ENCODE measurements at regions not wholly inside any gene's neighbourhood (a gene's known extent, or its start where the extent isn't known, plus 50 kb on each side); places are given as distances from the start of the nearest gene placed in this dataset.

DNA sequence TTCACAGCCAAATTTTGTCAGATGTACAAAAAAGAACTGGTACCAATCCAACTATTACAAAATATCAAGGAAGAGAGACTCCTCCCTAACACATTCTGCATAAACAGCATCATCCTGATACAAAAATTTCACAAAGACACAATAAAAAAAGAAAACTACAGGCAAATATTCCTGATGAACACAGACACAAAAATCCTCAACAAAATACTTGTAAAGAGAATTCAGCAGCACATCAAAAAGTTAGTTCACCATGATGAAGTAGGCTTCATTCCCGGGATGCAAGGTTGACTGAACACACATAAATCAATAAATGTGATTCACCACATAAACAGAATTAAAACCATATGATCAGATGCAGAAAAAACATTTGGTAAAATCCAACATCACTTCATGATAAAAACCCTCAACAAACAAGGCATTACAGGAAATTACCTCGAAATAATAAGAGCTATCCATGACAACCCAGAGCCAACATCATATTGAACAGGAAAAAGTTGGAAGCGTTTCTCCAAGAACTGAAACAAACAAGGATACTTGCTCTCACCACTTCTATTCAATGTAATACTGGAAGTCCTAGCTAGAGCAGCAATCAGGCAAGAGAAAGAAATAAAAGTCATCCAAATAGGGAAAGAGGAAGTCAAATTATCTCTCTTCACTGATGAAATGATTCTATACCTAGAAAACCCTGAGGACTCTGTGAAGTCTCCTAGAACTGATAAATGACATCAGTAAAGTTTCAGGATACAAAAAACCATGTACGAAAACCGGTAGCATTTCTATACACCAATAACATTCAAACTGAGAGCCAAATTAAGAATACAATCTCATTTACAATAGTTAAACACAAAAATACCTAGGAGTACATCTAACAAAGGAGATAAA, 223.1 kb downstream of the REEP3 start:
- DNase-seq (ENCODE audit: low read depth in 2 of 2), result peak; percentile 90 to 93

GRCh38 chr10:63749915-63750314, 228.7 kb downstream of the REEP3 start:
- no peak for DNase-seq (ENCODE audit: low read depth in 2 of 2)

DNA sequence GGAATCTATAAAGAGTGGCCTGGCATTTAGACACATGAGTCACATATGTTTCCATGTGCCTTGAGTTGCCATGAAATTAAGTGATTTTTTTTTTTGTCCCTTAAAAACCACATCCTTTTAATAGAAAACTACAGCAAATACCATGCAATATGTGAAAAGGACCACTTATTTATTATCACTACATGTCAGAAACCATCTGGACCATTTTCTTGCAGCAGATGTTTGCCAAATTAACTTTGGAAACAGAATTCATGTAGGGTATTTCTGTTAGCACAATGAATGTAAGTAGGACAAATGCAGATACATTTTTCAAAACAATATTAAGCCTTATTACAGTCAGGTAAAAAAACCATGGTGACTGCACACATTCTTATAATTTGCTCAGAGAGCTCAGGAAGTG, 230.6 kb downstream of the REEP3 start:
- DNase-seq (ENCODE audit: low read depth in 2 of 2), result no peak

DNA sequence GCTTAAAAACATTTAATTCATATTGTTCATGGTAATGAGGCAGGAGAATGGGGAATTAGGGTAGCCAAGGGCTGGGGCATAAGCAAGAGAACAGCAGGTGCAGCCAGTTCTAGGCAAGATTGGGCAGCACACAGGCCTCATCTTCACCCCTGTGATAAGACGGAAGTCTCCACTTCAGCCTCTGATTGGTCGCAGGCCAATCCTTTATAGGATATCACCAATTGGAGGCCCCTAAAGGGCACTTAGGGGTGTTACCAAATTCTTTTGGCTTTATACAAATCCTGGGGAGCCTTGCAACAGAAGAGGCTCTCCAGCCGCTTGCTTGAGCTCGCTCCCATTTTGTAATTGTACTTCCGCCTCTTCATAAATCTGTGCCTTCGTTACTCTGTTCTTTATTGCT, 231.1 kb downstream of the REEP3 start:
- no peak for DNase-seq (ENCODE audit: low read depth in 2 of 2)

DNA sequence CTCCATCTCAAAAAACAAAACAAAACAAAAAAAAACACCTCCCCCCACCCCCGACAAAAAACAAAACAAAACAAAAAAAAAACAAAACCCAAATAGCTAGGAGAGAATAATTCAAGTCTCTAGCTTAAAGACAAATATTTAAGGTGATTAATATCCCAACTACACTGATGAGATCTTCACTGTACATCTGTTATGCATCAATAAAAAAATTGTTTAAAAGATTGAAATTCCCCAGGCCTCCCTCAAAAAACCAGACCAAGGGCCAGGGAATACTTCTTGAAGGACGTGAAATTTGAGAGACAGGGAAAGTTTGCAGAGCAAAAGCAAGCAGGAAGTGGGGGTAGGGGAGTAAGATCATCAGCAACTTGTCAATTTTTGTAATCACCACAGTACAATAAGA, 232.6 kb downstream of the REEP3 start:
- DNase-seq (ENCODE audit: low read depth in 2 of 2), result peak; percentile 36 to 41

DNA sequence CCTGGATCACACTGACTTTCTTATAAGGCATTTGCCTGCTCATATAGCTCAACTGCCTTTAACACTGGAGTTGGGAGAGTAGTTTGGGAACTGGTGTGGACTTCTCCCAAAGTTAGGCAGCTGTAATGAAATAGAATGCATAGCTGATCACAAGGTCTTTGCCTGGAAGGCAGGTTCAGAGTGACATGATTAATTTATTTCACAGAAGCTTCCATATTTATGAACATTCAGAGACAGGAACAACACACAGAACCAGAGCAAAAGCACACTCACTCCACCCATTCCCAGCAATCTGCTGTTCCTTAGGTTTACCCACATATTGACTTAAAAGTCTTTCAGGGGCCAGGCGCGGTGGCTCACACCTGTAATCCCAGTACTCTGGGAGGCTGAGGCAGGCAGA, 234.2 kb downstream of the REEP3 start:
- DNase-seq (ENCODE audit: low read depth in 2 of 2), result no peak

DNA sequence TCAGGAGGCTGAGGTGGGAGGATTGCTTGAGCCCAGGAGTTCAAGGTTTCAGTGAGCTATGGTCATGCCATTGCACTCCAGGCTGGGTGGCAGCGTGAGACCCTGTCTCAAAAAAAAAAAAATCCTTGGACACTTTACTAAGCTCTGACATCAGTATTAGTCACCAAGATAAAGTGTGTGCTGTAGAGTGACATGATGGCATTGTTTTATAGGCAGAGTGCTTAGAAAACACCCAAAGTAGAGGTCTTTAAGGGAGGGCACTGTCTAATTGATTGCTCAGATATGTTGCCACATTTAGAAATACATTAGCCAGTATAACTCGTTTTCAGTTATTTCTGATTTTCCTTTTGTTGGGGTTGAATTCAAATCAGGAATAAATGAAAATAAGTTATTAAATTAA, 235.9 kb downstream of the REEP3 start:
- no peak for DNase-seq (ENCODE audit: low read depth in 2 of 2)

- DNase-seq (ENCODE audit: low read depth in 2 of 2), result peak; percentile 27
Measured at GRCh38 chr10:63758080-63758479, 236.9 kb downstream of the REEP3 start.

DNA sequence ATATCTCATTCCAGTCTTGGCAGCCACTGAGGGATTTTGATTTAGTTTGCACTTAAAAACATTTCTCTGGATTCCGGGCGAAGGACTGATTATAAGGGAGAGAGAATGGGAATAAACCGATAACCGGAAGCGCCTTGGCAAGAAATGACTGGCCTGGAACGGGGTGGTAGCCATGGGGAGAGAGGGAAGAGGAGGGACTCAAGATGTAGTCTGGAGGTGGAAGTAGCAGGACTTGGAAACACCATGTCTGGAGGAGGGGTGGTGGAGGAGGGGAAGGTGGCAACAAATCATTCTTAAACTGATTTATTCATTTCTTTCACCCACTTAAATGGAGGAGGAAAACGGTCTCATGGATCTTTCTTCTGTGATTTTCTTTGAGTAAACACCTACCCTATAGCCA, 238.1 kb downstream of the REEP3 start:
- DNase-seq (ENCODE audit: low read depth in 2 of 2), result no peak

- DNase-seq (ENCODE audit: low read depth in 2 of 2), result peak; percentile 63 to 70
Measured at GRCh38 chr10:63760034-63760707, 239.0 kb downstream of the REEP3 start.

- no peak for DNase-seq (ENCODE audit: low read depth in 2 of 2)
Measured at GRCh38 chr10:63760708-63761047, 239.5 kb downstream of the REEP3 start.

GRCh38 chr10:63761243-63761642, 240.0 kb downstream of the REEP3 start:
- no peak for DNase-seq (ENCODE audit: low read depth in 2 of 2)

DNA sequence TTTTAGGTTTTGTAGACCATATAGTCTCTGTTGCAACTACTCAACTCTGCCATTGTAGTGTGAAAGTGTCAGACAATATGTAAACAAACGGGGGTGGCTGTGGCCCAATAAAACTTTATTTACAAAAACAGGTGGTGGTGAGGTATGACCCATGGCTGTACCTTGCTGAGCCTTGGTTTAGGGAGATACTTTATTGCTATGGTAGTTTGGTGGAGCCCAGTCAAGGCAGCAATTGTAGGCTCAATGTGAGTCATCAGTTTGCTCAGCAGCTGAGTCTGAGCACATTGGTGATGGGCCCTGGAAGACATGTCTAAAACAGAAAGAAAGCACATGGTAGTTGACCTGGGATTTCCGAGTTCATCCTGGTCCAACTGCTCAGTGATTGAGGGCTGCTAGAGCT, 242.5 kb downstream of the REEP3 start:
- no peak for DNase-seq (ENCODE audit: low read depth in 2 of 2)

DNA sequence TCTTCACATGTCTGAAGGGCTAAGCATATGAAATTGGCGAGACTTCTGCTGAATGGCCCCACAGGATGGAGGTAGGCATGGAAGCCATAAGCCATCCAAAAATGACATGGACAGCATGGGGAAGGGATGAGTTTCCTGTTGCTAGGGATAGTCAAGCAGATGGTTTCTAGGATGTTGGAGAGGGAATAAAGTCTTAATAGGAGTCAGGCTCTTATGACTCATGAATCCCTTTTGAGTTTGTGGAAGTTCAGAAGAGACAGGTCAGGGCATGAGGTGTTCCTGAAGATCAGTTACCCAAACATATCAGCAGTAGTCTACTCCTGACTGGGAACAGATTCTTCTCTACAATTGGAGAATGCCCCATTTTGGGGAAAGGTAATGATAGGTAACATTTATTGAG, 243.9 kb downstream of the REEP3 start:
- no peak for DNase-seq (ENCODE audit: low read depth in 2 of 2)

GRCh38 chr10:63766745-63767137, 245.5 kb downstream of the REEP3 start:
- peak; percentile 34 to 41 for DNase-seq (ENCODE audit: low read depth in 2 of 2)

DNA sequence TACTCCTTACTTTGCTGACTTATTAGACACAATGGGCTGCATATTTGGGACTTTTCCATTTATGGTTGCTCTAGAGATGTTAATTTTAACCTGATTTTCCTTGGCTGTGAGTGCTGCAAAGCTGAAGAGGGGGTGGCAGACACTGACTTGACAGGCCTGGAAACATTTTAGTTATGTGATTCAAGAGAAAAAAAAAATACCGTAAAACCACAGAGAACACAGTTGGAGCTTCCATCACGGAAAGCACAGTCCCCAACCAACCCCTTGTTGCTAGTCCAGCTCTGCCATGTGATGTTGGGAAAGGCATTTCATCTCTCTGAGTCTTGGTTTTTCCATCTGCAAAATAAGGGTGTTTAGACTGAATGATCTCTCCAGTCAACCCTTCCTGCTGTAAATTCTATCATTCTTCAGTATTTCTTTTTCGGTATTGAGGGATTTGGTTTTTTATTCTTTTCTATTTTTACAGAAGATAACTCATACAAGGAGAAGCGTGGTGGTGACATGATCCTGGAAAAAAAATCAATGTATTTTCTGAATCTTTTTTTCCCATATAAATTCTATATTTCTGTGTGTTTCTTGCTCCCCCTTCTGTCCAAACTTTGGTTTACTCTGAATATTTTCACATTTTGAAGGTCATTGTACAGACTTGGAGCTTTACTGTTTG, 246.1 kb downstream of the REEP3 start:
- DNase-seq (ENCODE audit: low read depth in 2 of 2), result peak; percentile 69 to 72

DNA sequence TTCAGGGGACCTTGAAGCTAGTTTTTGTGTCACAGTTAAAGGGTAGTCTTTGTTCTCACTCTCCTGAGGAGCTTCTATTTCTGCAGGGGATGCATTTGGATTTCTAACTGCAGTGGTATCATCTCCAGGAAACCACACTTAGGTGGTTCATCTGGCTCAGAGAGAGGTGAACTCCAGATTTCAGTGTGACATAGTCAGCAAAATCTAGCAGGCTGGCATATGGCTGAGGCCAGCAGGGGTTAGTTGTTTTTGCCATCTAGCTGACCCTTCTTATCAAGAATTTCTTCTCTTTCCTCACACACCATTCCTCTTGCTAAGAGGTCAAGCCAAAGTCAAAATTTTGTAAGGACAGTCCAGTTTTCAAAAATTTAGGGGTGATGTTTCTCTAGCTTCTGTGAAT, 248.2 kb downstream of the REEP3 start:
- no peak for DNase-seq (ENCODE audit: low read depth in 2 of 2)

DNA sequence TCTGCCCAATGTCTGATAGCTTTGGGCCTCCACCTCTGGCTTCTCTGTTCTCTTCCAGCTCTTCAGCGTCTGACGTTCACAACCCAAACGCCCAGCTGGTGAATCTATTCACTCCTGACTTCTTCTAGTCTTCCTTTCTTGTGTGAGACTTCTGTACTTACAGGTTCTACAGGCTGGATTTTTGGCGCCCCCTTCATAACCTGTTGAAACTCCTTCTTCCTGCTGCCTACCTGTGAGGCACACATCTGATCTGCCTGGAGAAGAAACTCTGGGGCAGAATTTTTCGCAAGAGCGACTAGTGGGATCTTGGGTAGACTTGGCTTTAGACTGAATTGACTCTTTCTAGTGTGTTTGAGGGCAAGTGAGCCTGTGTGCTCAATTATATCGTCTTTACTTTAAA, 249.3 kb downstream of the REEP3 start:
- DNase-seq (ENCODE audit: low read depth in 2 of 2), result no peak

GRCh38 chr10:63772491-63772890, 251.3 kb downstream of the REEP3 start:
- no peak for DNase-seq (ENCODE audit: low read depth in 2 of 2)

- no peak for DNase-seq (ENCODE audit: low read depth in 2 of 2)
Measured at GRCh38 chr10:63773106-63773505, 251.9 kb downstream of the REEP3 start.

GRCh38 chr10:63773962-63774361, 252.8 kb downstream of the REEP3 start:
- DNase-seq (ENCODE audit: low read depth in 2 of 2), result no peak

GRCh38 chr10:63780101-63780500, 258.9 kb downstream of the REEP3 start:
- no peak for DNase-seq (ENCODE audit: low read depth in 2 of 2)

GRCh38 chr10:63781226-63781625, 260.0 kb downstream of the REEP3 start:
- DNase-seq (ENCODE audit: low read depth in 2 of 2), result no peak
